K562 (cell line): ENCODE measurements at regions not wholly inside any gene's neighbourhood (a gene's known extent, or its start where the extent isn't known, plus 50 kb on each side); places are given as distances from the start of the nearest gene placed in this dataset.

ENCODE experiments used
- ARID4B ChIP-seq: sonication (generic); formaldehyde crosslinking; IDR thresholded peaks from 2 replicates; pipeline ENCODE4 v1.8.0; 2022; ENCODE audit warnings: mild to moderate bottlenecking, missing genetic modification reagents
- CHD4 ChIP-seq: fragments of 200-600 bp; sonication (generic); IDR thresholded peaks from 3 replicates; pipeline ENCODE4 v1.6.1; 2012; ENCODE audit warnings: low read depth, mild to moderate bottlenecking, mixed read lengths, low read length, inconsistent platforms; ENCODE audit not compliant: insufficient read depth, insufficient replicate concordance, poor library complexity, severe bottlenecking
- CTCF ChIP-seq, 3 experiments: IDR thresholded peaks in 2 of 3; conservative IDR thresholded peaks in 1 of 3; 2 replicates each; pipeline ENCODE4 v1.5.1; 2011 to 2012; ENCODE audit warnings: low read length in 3 of 3, mild to moderate bottlenecking in 3 of 3, control low read depth in 2 of 3, improper control_type of control experiment in 1 of 3, inconsistent platforms in 1 of 3, low read depth in 1 of 3, mixed read lengths in 1 of 3, moderate library complexity in 1 of 3; ENCODE audit not compliant: insufficient read depth in 2 of 3
- EGR1 ChIP-seq: fragments of 450-650 bp; conservative IDR thresholded peaks from 2 replicates; pipeline ENCODE4 v1.6.1; 2017; ENCODE audit warnings: mild to moderate bottlenecking
- MAFF ChIP-seq: IDR thresholded peaks from 2 replicates; pipeline ENCODE4 v1.6.1; 2012; ENCODE audit warnings: low read length, improper control_type of control experiment
- NCOA6 ChIP-seq: fragments of 450-650 bp; IDR thresholded peaks from 2 replicates; pipeline ENCODE4 v1.6.1; 2017; ENCODE audit warnings: mild to moderate bottlenecking
- RAD51 ChIP-seq: fragments of 450-650 bp; IDR thresholded peaks from 2 replicates; pipeline ENCODE4 v1.7.1; 2016; ENCODE audit warnings: low read depth, mild to moderate bottlenecking, borderline replicate concordance
- TFE3 ChIP-seq: fragments of 450-650 bp; formaldehyde crosslinking; IDR thresholded peaks from 2 replicates; pipeline ENCODE4 v1.4.0; 2020; ENCODE audit warnings: mild to moderate bottlenecking, mixed read lengths
- USF2 ChIP-seq: sonication (generic); formaldehyde crosslinking; IDR thresholded peaks from 2 replicates; pipeline ENCODE4 v1.5.0; 2020; ENCODE audit warnings: missing genetic modification reagents
- ZBTB40 ChIP-seq, 2 experiments: fragments of 450-650 bp in 1 of 2; sonication (generic) in 1 of 2; formaldehyde crosslinking in 1 of 2; IDR thresholded peaks; 2 replicates each; pipeline versions ENCODE4 v1.7.1 to v1.9.0; 2016 to 2022; ENCODE audit warnings: inconsistent platforms in 1 of 2, mild to moderate bottlenecking in 1 of 2, missing genetic modification reagents in 1 of 2
- ZFX ChIP-seq: sonication (generic); formaldehyde crosslinking; IDR thresholded peaks from 2 replicates; pipeline ENCODE4 v1.8.0; 2022; ENCODE audit warnings: mild to moderate bottlenecking, missing genetic modification reagents, moderate library complexity
- TF ChIP-seq, protein P1 (sequence below), 2 experiments: fragments of 450-650 bp in 1 of 2; sonication (generic) in 1 of 2; formaldehyde crosslinking; conservative IDR thresholded peaks; 2 replicates each; pipeline versions ENCODE4 v1.4.0 to v1.8.1; 2020 to 2022; ENCODE audit warnings: mild to moderate bottlenecking in 1 of 2, missing genetic modification reagents in 1 of 2

DNA sequence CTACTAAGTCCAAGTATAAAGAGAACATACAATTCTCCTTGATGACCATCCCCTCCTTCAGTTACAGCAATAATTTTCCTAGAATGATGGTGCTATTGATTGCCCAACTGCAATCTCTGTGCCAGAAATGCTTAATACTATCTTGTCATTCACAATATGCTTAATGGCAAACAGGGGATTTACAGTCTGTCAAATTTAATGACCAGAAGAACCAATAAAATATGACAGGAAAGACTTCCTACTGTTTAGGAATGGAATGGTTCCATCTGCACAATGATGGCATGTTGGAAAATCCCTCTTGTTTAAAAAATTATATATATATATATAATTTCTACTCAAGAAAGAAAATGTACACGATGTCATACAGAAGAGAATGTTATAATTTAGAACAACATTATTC is 623.2 kb downstream of the CCER1 start:
- TF ChIP-seq RAD51 = no peak
- no peak for TF ChIP-seq ARID4B
- no peak for TF ChIP-seq CTCF (IDR thresholded peaks at IDR 0.05 in 2 of 3, conservative IDR thresholded peaks at IDR 0.05 in 1 of 3; ENCODE audit: insufficient read depth in 2 of 3, low read depth in 1 of 3, low read length in 3 of 3)
- no peak for TF ChIP-seq USF2 (CRISPR knock-in tag)
- no peak for TF ChIP-seq ZBTB40 (IDR thresholded peaks at IDR 0.05)
- no peak for TF ChIP-seq ZBTB40 (CRISPR knock-in tag; IDR thresholded peaks at IDR 0.05)
- TF ChIP-seq CHD4 = no peak
- no peak for TF ChIP-seq MAFF
- no peak for TF ChIP-seq ZFX
- TF ChIP-seq, protein P1, sequence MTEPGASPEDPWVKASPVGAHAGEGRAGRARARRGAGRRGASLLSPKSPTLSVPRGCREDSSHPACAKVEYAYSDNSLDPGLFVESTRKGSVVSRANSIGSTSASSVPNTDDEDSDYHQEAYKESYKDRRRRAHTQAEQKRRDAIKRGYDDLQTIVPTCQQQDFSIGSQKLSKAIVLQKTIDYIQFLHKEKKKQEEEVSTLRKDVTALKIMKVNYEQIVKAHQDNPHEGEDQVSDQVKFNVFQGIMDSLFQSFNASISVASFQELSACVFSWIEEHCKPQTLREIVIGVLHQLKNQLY (CRISPR knock-in tag; conservative IDR thresholded peaks at IDR 0.05) = no peak
- no peak for TF ChIP-seq EGR1
- TF ChIP-seq TFE3 (CRISPR knock-in tag) = no peak
- TF ChIP-seq NCOA6 = no peak
